ENCODE measurements at regions not wholly inside any gene's neighbourhood (a gene's known extent, or its start where the extent isn't known, plus 50 kb on each side); places are given as distances from the start of the nearest gene placed in this dataset.

GRCh38 chr15:62568702-62569101 is 403.6 kb upstream of the C2CD4B start:
- DNase-seq, result no peak
- WGBS, 2 experiments (ENCODE audit: insufficient coverage in 1 of 2, insufficient read length in 1 of 2), result 92 to 93% methylated on average over 6 of the region's 6 CpGs
- no peak for TF ChIP-seq CTCF (conservative IDR thresholded peaks at IDR 0.05)
- Mint-ChIP-seq H3K27ac (no peak overlapping the region), H3K27me3 (ENCODE audit: insufficient read depth) (no peaks in the 10 kb centered on the region), H3K36me3 (ENCODE audit: low read depth) (peaks cover 9% of the 10 kb centered on the region), H3K4me3 (no peak overlapping the region), H3K4me1 (peaks cover 56% of the 10 kb centered on the region), H3K9me3 (no peaks in the 10 kb centered on the region)
- peaks cover 15% of the 10 kb centered on the region for H3K4me1 ChIP-seq (ENCODE audit: control insufficient read depth, insufficient read depth, low read length)
- H3K36me3 ChIP-seq (ENCODE audit: control insufficient read depth, insufficient read depth, low read length), result peaks cover 7% of the 10 kb centered on the region
- H3K27ac ChIP-seq (ENCODE audit: low read depth, low read length), result no peak overlapping the region
- H3K27me3 ChIP-seq (ENCODE audit: control insufficient read depth, insufficient read depth, low read length, poor library complexity, severe bottlenecking), result no peaks in the 10 kb centered on the region
- no peak overlapping the region for H3K4me3 ChIP-seq (ENCODE audit: low read length)
- H3K9ac ChIP-seq (ENCODE audit: extremely low read depth, low read length, poor library complexity, severe bottlenecking), result no peak overlapping the region
- H3K9me3 ChIP-seq (ENCODE audit: control insufficient read depth, low read length), result no peaks in the 10 kb centered on the region

- WGBS, 2 experiments (ENCODE audit: insufficient coverage in 1 of 2, insufficient read length in 1 of 2), result 92 to 95% methylated on average over 8 to 14 of the region's 14 CpGs
- Mint-ChIP-seq H3K27ac (no peak overlapping the region), H3K27me3 (ENCODE audit: insufficient read depth) (no peaks in the 10 kb centered on the region), H3K4me1 (peaks cover 48% of the 10 kb centered on the region), H3K9me3 (no peaks in the 10 kb centered on the region), H3K36me3 (ENCODE audit: low read depth) (peaks cover 9% of the 10 kb centered on the region), H3K4me3 (no peak overlapping the region)
- peaks cover 7% of the 10 kb centered on the region for H3K36me3 ChIP-seq (ENCODE audit: control insufficient read depth, insufficient read depth, low read length)
- no peak for TF ChIP-seq CTCF (conservative IDR thresholded peaks at IDR 0.05)
- H3K9ac ChIP-seq (ENCODE audit: extremely low read depth, low read length, poor library complexity, severe bottlenecking), result no peak overlapping the region
- H3K9me3 ChIP-seq (ENCODE audit: control insufficient read depth, low read length), result no peaks in the 10 kb centered on the region
- DNase-seq, result no peak
- H3K27me3 ChIP-seq (ENCODE audit: control insufficient read depth, insufficient read depth, low read length, poor library complexity, severe bottlenecking), result no peaks in the 10 kb centered on the region
- no peak overlapping the region for H3K27ac ChIP-seq (ENCODE audit: low read depth, low read length)
- H3K4me1 ChIP-seq (ENCODE audit: control insufficient read depth, insufficient read depth, low read length), result peaks cover 10% of the 10 kb centered on the region
- no peak overlapping the region for H3K4me3 ChIP-seq (ENCODE audit: low read length)
These were observed 404.6 kb upstream of the C2CD4B start for GRCh38 chr15:62569460-62570404.

GRCh38 chr15:62570405-62570783 is 405.3 kb upstream of the C2CD4B start:
- Mint-ChIP-seq H3K4me3 (no peak overlapping the region), H3K4me1 (peaks cover 42% of the 10 kb centered on the region), H3K27ac (no peak overlapping the region), H3K27me3 (ENCODE audit: insufficient read depth) (no peaks in the 10 kb centered on the region), H3K36me3 (ENCODE audit: low read depth) (peaks cover 9% of the 10 kb centered on the region), H3K9me3 (no peaks in the 10 kb centered on the region)
- peaks cover 9% of the 10 kb centered on the region for H3K4me1 ChIP-seq (ENCODE audit: control insufficient read depth, insufficient read depth, low read length)
- H3K27me3 ChIP-seq (ENCODE audit: control insufficient read depth, insufficient read depth, low read length, poor library complexity, severe bottlenecking), result no peaks in the 10 kb centered on the region
- TF ChIP-seq CTCF (conservative IDR thresholded peaks at IDR 0.05), result no peak
- H3K27ac ChIP-seq (ENCODE audit: low read depth, low read length), result no peak overlapping the region
- no peak overlapping the region for H3K9ac ChIP-seq (ENCODE audit: extremely low read depth, low read length, poor library complexity, severe bottlenecking)
- H3K36me3 ChIP-seq (ENCODE audit: control insufficient read depth, insufficient read depth, low read length), result peaks cover 7% of the 10 kb centered on the region
- H3K4me3 ChIP-seq (ENCODE audit: low read length), result no peak overlapping the region
- WGBS, 2 experiments (ENCODE audit: insufficient coverage in 1 of 2, insufficient read length in 1 of 2), result 96 to 100% methylated on average over 3 to 4 of the region's 4 CpGs
- no peaks in the 10 kb centered on the region for H3K9me3 ChIP-seq (ENCODE audit: control insufficient read depth, low read length)
- DNase-seq, result no peak

Data from endodermal cell (in vitro differentiated cells).